Thyroid gland (tissue), 4 donors: ENCODE measurements at regions not wholly inside any gene's neighbourhood (a gene's known extent, or its start where the extent isn't known, plus 50 kb on each side); places are given as distances from the start of the nearest gene placed in this dataset.

Experiments used
- CTCF ChIP-seq, 6 experiments: fragments of 200-600 bp in 3 of 6; fragments of 450-650 bp in 3 of 6; sonication (generic) in 3 of 6; IDR thresholded peaks; one replicate each; pipeline ENCODE4 v1.5.1; 2016 to 2019; ENCODE audit warnings: antibody characterized with exemption in 6 of 6, mild to moderate bottlenecking in 2 of 6, inconsistent platforms in 1 of 6, moderate library complexity in 1 of 6
- POLR2A ChIP-seq, 2 donors: fragments of 450-650 bp; IDR thresholded peaks; one replicate each; pipeline ENCODE4 v1.6.1; 2017; ENCODE audit warnings: antibody characterized with exemption in 2 of 2, mild to moderate bottlenecking in 2 of 2, moderate library complexity in 1 of 2

- no peak for TF ChIP-seq CTCF (IDR thresholded peaks at IDR 0.05)
- TF ChIP-seq POLR2A (IDR thresholded peaks at IDR 0.05): no peak
These were observed 81.4 kb upstream of the ELAC2 start for GRCh38 chr17:13099089-13099735.
